ENCODE measurements at regions not wholly inside any gene's neighbourhood (a gene's known extent, or its start where the extent isn't known, plus 50 kb on each side); places are given as distances from the start of the nearest gene placed in this dataset.

GRCh38 chr14:97832776-97833175 is 1035.6 kb downstream of the VRK1 start:
- Histone ChIP-seq H3K4me3 (ENCODE audit: low read depth in 2 of 2, low read length in 1 of 2) (no peak overlapping the region), H3K9ac (no peak overlapping the region), H3K36me3 (replicated peaks in 1 of 2; ENCODE audit: control insufficient read depth in 1 of 2, insufficient read depth in 2 of 2, low read length in 1 of 2) (no peaks in the 10 kb centered on the region), H3K4me1 (ENCODE audit: control insufficient read depth in 1 of 2, insufficient read depth in 2 of 2, low read depth in 1 of 2, low read length in 1 of 2) (no peaks in the 10 kb centered on the region), H3F3A (replicated peaks; ENCODE audit: insufficient read depth) (no peaks in the 10 kb centered on the region), H4K20me1 (ENCODE audit: insufficient read depth) (no peaks in the 10 kb centered on the region), H3K27me3 (ENCODE audit: insufficient read depth) (no peaks in the 10 kb centered on the region), H3K27ac (ENCODE audit: low read depth in 2 of 2, low read length in 1 of 2) (no peak overlapping the region), H2AFZ (ENCODE audit: low read depth) (no peak overlapping the region), H3K79me2 (ENCODE audit: insufficient read depth) (no peaks in the 10 kb centered on the region), H3K4me2 (no peak overlapping the region), H3K9me2 (no peaks in the 10 kb centered on the region), H3K9me3 (no peaks in the 10 kb centered on the region)
- WGBS (ENCODE audit: low lambda C conversion rate): under 1% methylated on average over 11 of the region's 11 CpGs
- ChIA-PET POLR2A (no interaction called here), CTCF (no interaction called here)
- DNase-seq: no peak
- TF ChIP-seq YY1 (IDR thresholded peaks at IDR 0.05; ENCODE audit: low read depth): no peak
- TF ChIP-seq TCF12 (IDR thresholded peaks at IDR 0.05): no peak
- TF ChIP-seq FOXM1 (IDR thresholded peaks at IDR 0.05; ENCODE audit: low read depth): no peak

- ChIA-PET POLR2A (no interaction called here), CTCF (no interaction called here)
- 11% methylated on average over 11 of the region's 11 CpGs for WGBS (ENCODE audit: low lambda C conversion rate)
These were observed 1041.8 kb downstream of the VRK1 start for GRCh38 chr14:97838986-97839385.

More at GRCh38 chr14:97838986-97839385, 1041.8 kb downstream of the VRK1 start:
- no peaks in the 10 kb centered on the region for H4K20me1 ChIP-seq (ENCODE audit: insufficient read depth)
- H3K36me3 ChIP-seq (replicated peaks in 1 of 2; ENCODE audit: control insufficient read depth in 1 of 2, insufficient read depth in 2 of 2, low read length in 1 of 2): no peaks in the 10 kb centered on the region
- H3K79me2 ChIP-seq (ENCODE audit: insufficient read depth): no peaks in the 10 kb centered on the region
- H3K9me3 ChIP-seq: no peaks in the 10 kb centered on the region
- no peak overlapping the region for H2AFZ ChIP-seq (ENCODE audit: low read depth)
- no peaks in the 10 kb centered on the region for H3F3A ChIP-seq (replicated peaks; ENCODE audit: insufficient read depth)
- H3K27me3 ChIP-seq (ENCODE audit: insufficient read depth): no peaks in the 10 kb centered on the region
- no peaks in the 10 kb centered on the region for H3K4me1 ChIP-seq (ENCODE audit: control insufficient read depth in 1 of 2, insufficient read depth in 2 of 2, low read depth in 1 of 2, low read length in 1 of 2)
- H3K9ac ChIP-seq: no peak overlapping the region
- TF ChIP-seq ZBTB33 (IDR thresholded peaks at IDR 0.05; ENCODE audit: borderline replicate concordance, low read depth) (no peak), USF2 (IDR thresholded peaks at IDR 0.05; ENCODE audit: borderline replicate concordance, low read depth, low read length) (no peak), EZH2phosphoT487 (IDR thresholded peaks at IDR 0.05; ENCODE audit: borderline replicate concordance, low read depth) (no peak), MAX (IDR thresholded peaks at IDR 0.05; ENCODE audit: low read depth) (no peak), GABPA (IDR thresholded peaks at IDR 0.05; ENCODE audit: low read depth) (no peak), FOSL2 (IDR thresholded peaks at IDR 0.05; ENCODE audit: borderline replicate concordance, low read depth) (no peak), SMC3 (IDR thresholded peaks at IDR 0.05; ENCODE audit: low read depth, low read length) (no peak), TEAD4 (IDR thresholded peaks at IDR 0.05; ENCODE audit: borderline replicate concordance, insufficient read depth) (no peak), FOXJ3 (CRISPR knock-in tag; IDR thresholded peaks at IDR 0.05) (no peak), NFIC (IDR thresholded peaks at IDR 0.05; ENCODE audit: borderline replicate concordance) (no peak), MEF2A (IDR thresholded peaks at IDR 0.05; ENCODE audit: borderline replicate concordance, low read depth) (no peak), RCOR1 (IDR thresholded peaks at IDR 0.05; ENCODE audit: low read length) (no peak), RXRA (IDR thresholded peaks at IDR 0.05; ENCODE audit: borderline replicate concordance, low read depth) (no peak), TAF1 (IDR thresholded peaks at IDR 0.05; ENCODE audit: borderline replicate concordance, low read depth, low read length) (no peak)
- TF ChIP-seq, protein P1, sequence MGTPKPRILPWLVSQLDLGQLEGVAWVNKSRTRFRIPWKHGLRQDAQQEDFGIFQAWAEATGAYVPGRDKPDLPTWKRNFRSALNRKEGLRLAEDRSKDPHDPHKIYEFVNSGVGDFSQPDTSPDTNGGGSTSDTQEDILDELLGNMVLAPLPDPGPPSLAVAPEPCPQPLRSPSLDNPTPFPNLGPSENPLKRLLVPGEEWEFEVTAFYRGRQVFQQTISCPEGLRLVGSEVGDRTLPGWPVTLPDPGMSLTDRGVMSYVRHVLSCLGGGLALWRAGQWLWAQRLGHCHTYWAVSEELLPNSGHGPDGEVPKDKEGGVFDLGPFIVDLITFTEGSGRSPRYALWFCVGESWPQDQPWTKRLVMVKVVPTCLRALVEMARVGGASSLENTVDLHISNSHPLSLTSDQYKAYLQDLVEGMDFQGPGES (IDR thresholded peaks at IDR 0.05; ENCODE audit: low read depth, low read length): no peak
- TF ChIP-seq, protein P2, sequence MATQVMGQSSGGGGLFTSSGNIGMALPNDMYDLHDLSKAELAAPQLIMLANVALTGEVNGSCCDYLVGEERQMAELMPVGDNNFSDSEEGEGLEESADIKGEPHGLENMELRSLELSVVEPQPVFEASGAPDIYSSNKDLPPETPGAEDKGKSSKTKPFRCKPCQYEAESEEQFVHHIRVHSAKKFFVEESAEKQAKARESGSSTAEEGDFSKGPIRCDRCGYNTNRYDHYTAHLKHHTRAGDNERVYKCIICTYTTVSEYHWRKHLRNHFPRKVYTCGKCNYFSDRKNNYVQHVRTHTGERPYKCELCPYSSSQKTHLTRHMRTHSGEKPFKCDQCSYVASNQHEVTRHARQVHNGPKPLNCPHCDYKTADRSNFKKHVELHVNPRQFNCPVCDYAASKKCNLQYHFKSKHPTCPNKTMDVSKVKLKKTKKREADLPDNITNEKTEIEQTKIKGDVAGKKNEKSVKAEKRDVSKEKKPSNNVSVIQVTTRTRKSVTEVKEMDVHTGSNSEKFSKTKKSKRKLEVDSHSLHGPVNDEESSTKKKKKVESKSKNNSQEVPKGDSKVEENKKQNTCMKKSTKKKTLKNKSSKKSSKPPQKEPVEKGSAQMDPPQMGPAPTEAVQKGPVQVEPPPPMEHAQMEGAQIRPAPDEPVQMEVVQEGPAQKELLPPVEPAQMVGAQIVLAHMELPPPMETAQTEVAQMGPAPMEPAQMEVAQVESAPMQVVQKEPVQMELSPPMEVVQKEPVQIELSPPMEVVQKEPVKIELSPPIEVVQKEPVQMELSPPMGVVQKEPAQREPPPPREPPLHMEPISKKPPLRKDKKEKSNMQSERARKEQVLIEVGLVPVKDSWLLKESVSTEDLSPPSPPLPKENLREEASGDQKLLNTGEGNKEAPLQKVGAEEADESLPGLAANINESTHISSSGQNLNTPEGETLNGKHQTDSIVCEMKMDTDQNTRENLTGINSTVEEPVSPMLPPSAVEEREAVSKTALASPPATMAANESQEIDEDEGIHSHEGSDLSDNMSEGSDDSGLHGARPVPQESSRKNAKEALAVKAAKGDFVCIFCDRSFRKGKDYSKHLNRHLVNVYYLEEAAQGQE (IDR thresholded peaks at IDR 0.05; ENCODE audit: low read depth, low read length): no peak
- no peak overlapping the region for H3K27ac ChIP-seq (ENCODE audit: low read depth in 2 of 2, low read length in 1 of 2)
- H3K4me3 ChIP-seq (ENCODE audit: low read depth in 2 of 2, low read length in 1 of 2): no peak overlapping the region
- no peak for DNase-seq
- no peak overlapping the region for H3K4me2 ChIP-seq
- H3K9me2 ChIP-seq: no peaks in the 10 kb centered on the region

Measured in SK-N-SH (cell line).